MG63 (cell line): ENCODE measurements at regions not wholly inside any gene's neighbourhood (a gene's known extent, or its start where the extent isn't known, plus 50 kb on each side); places are given as distances from the start of the nearest gene placed in this dataset.

Source experiments
- DNase-seq: peaks from one replicate; pipeline ENCODE4 v3.0.0-alpha.2; 2020
- H3K27me3 ChIP-seq: fragments of 250-450 bp; sonication (Bioruptor Pico); 2 replicates; pipeline ENCODE4 v1.5.1; 2020; ENCODE audit warnings: mild to moderate bottlenecking, moderate library complexity
- H3K36me3 ChIP-seq: fragments of 250-450 bp; sonication (Bioruptor Pico); 2 replicates; pipeline ENCODE4 v1.5.1; 2020; ENCODE audit warnings: mild to moderate bottlenecking, moderate library complexity
- H3K4me3 ChIP-seq: fragments of 250-450 bp; sonication (Bioruptor Pico); 2 replicates; pipeline ENCODE4 v1.5.1; 2020; ENCODE audit warnings: mild to moderate bottlenecking, moderate library complexity
- H3K9me3 ChIP-seq: fragments of 250-450 bp; sonication (Bioruptor Pico); 2 replicates; pipeline ENCODE4 v1.5.1; 2020; ENCODE audit warnings: mild to moderate bottlenecking, moderate library complexity

GRCh38 chr2:128394007-128394730 lies 75.5 kb upstream of the HS6ST1 start:
- no peaks in the 10 kb centered on the region; the same call in 1 of the 2 replicates for H3K9me3 ChIP-seq
- H3K4me3 ChIP-seq, result no peak overlapping the region
- H3K27me3 ChIP-seq, result no peaks in the 10 kb centered on the region
- DNase-seq, result no peak
- H3K36me3 ChIP-seq, result no peaks in the 10 kb centered on the region

- H3K27me3 ChIP-seq, result no peaks in the 10 kb centered on the region
- no peaks in the 10 kb centered on the region for H3K36me3 ChIP-seq
- DNase-seq, result no peak
- no peak overlapping the region for H3K4me3 ChIP-seq
- H3K9me3 ChIP-seq, result no peaks in the 10 kb centered on the region; the same call in 1 of the 2 replicates
These were observed 76.5 kb upstream of the HS6ST1 start for GRCh38 chr2:128395196-128395595.

GRCh38 chr2:128395640-128396499 lies 77.2 kb upstream of the HS6ST1 start:
- no peak for DNase-seq
- H3K9me3 ChIP-seq, result no peaks in the 10 kb centered on the region; the same call in 1 of the 2 replicates
- H3K36me3 ChIP-seq, result no peaks in the 10 kb centered on the region
- H3K4me3 ChIP-seq, result no peak overlapping the region
- H3K27me3 ChIP-seq, result no peaks in the 10 kb centered on the region

GRCh38 chr2:128396500-128396891 lies 77.8 kb upstream of the HS6ST1 start:
- H3K27me3 ChIP-seq, result no peaks in the 10 kb centered on the region
- H3K9me3 ChIP-seq, result no peaks in the 10 kb centered on the region; the same call in 1 of the 2 replicates
- no peaks in the 10 kb centered on the region for H3K36me3 ChIP-seq
- no peak overlapping the region for H3K4me3 ChIP-seq
- DNase-seq, result no peak

GRCh38 chr2:128396946-128397345 lies 78.3 kb upstream of the HS6ST1 start:
- H3K27me3 ChIP-seq, result no peaks in the 10 kb centered on the region
- no peak overlapping the region for H3K4me3 ChIP-seq
- no peaks in the 10 kb centered on the region; the same call in 1 of the 2 replicates for H3K9me3 ChIP-seq
- no peaks in the 10 kb centered on the region for H3K36me3 ChIP-seq
- no peak for DNase-seq

- H3K36me3 ChIP-seq, result no peaks in the 10 kb centered on the region
- no peaks in the 10 kb centered on the region for H3K27me3 ChIP-seq
- H3K9me3 ChIP-seq, result no peaks in the 10 kb centered on the region; the same call in 1 of the 2 replicates
- no peak for DNase-seq
- no peak overlapping the region for H3K4me3 ChIP-seq
These were observed 80.6 kb upstream of the HS6ST1 start for GRCh38 chr2:128399256-128399655.

GRCh38 chr2:128399690-128400291 lies 81.1 kb upstream of the HS6ST1 start:
- H3K27me3 ChIP-seq, result no peaks in the 10 kb centered on the region
- H3K9me3 ChIP-seq, result no peaks in the 10 kb centered on the region; the same call in 1 of the 2 replicates
- no peaks in the 10 kb centered on the region for H3K36me3 ChIP-seq
- no peak overlapping the region for H3K4me3 ChIP-seq
- DNase-seq, result no peak

- Histone ChIP-seq H3K27me3 (no peaks in the 10 kb centered on the region), H3K9me3 (no peaks in the 10 kb centered on the region; the same call in 1 of the 2 replicates), H3K4me3 (no peak overlapping the region), H3K36me3 (no peaks in the 10 kb centered on the region)
- DNase-seq, result no peak
These were observed 83.0 kb upstream of the HS6ST1 start for GRCh38 chr2:128401680-128402079.

- H3K9me3 ChIP-seq, result no peaks in the 10 kb centered on the region; the same call in 1 of the 2 replicates
- no peaks in the 10 kb centered on the region for H3K27me3 ChIP-seq
- no peak overlapping the region for H3K4me3 ChIP-seq
- no peaks in the 10 kb centered on the region for H3K36me3 ChIP-seq
- DNase-seq, result no peak
These were observed 84.4 kb upstream of the HS6ST1 start for GRCh38 chr2:128402911-128403670.

GRCh38 chr2:128403814-128404708 lies 85.4 kb upstream of the HS6ST1 start:
- no peaks in the 10 kb centered on the region; the same call in 1 of the 2 replicates for H3K9me3 ChIP-seq
- no peaks in the 10 kb centered on the region for H3K27me3 ChIP-seq
- H3K4me3 ChIP-seq, result no peak overlapping the region
- no peaks in the 10 kb centered on the region for H3K36me3 ChIP-seq
- no peak for DNase-seq

GRCh38 chr2:128404709-128405466 lies 86.2 kb upstream of the HS6ST1 start:
- no peaks in the 10 kb centered on the region for H3K36me3 ChIP-seq
- H3K4me3 ChIP-seq, result no peak overlapping the region
- no peaks in the 10 kb centered on the region for H3K9me3 ChIP-seq
- no peak for DNase-seq
- no peaks in the 10 kb centered on the region for H3K27me3 ChIP-seq

- no peak for DNase-seq
- H3K36me3 ChIP-seq, result no peaks in the 10 kb centered on the region
- no peaks in the 10 kb centered on the region for H3K9me3 ChIP-seq
- H3K27me3 ChIP-seq, result no peaks in the 10 kb centered on the region
- no peak overlapping the region for H3K4me3 ChIP-seq
These were observed 86.8 kb upstream of the HS6ST1 start for GRCh38 chr2:128405467-128405900.

- Histone ChIP-seq H3K4me3 (no peak overlapping the region), H3K9me3 (no peaks in the 10 kb centered on the region), H3K27me3 (no peaks in the 10 kb centered on the region), H3K36me3 (no peaks in the 10 kb centered on the region)
- no peak for DNase-seq
These were observed 87.4 kb upstream of the HS6ST1 start for GRCh38 chr2:128405981-128406613.

GRCh38 chr2:128406736-128407554 lies 88.3 kb upstream of the HS6ST1 start:
- Histone ChIP-seq H3K36me3 (no peaks in the 10 kb centered on the region), H3K4me3 (no peak overlapping the region), H3K9me3 (no peaks in the 10 kb centered on the region), H3K27me3 (no peaks in the 10 kb centered on the region)
- no peak for DNase-seq
